Heart left ventricle (tissue), 13 donors: ENCODE measurements at regions not wholly inside any gene's neighbourhood (a gene's known extent, or its start where the extent isn't known, plus 50 kb on each side); places are given as distances from the start of the nearest gene placed in this dataset.

Experiments used
- CTCF ChIP-seq, 12 donors: fragments of 200-600 bp; sonication (generic) in 4 of 12; IDR thresholded peaks; one replicate each; pipeline versions ENCODE4 v1.5.0 to v1.8.0; 2018 to 2022; ENCODE audit warnings: antibody characterized with exemption in 12 of 12, mild to moderate bottlenecking in 5 of 12
- POLR2A ChIP-seq, 2 donors: fragments of 450-650 bp; IDR thresholded peaks; one replicate each; pipeline ENCODE4 v1.6.1; 2017; ENCODE audit warnings: antibody characterized with exemption in 2 of 2, mild to moderate bottlenecking in 2 of 2, moderate library complexity in 2 of 2
- donor health status: ischemic (EF 13 %, LVEDD 7.1; RV severe dilation, severe dysfunction).
- donor health status: DM: no; HTN: yes; CAD: no.
- donor health status: DM: no; HTN: no; CAD: no.
- donor health status: ischemic (EF 25% LVEDD 6.9; RV normal size, moderate dysfunction).
- donor health status: ischemic (EF 25% LVEDD 5.7; RV mildly dilated, moderate dysfunction).
- donor health status: ischemic (EF 35%, LVEDD 5.7; RV mildly dilated, moderate dysfunction).
- donor health status: nonischemic (EF 11% LVEDD 7.7; RV severe dilation, severe dysfunction).
- donor health status: DM: yes; HTN: yes; CAD: no.
- donor health status: PGD.
- donor health status: ischemic (EF 29% LVEDD 5.4; RV normal size, mild dysfunction).
- donor health status: nonischemic (EF 23%, LVEDD 6.1; RV moderate dilation, normal function).

GRCh38 chr1:22224091-22224490 lies 81.2 kb upstream of the WNT4 start:
- TF ChIP-seq CTCF (IDR thresholded peaks at IDR 0.05) (no peak), POLR2A (IDR thresholded peaks at IDR 0.05) (no peak)
